Left lung (tissue), 4 donors: ENCODE measurements at regions not wholly inside any gene's neighbourhood (a gene's known extent, or its start where the extent isn't known, plus 50 kb on each side); places are given as distances from the start of the nearest gene placed in this dataset.

ENCODE experiments used
- ATAC-seq: fragments of 200-7000 bp; cut with Tn5 transposase; one replicate; pipeline ENCODE4 v1.9.1; 2020; ENCODE audit warnings: moderate library complexity
- DNase-seq, 4 donors: peaks; one replicate each; pipeline ENCODE4 v3.0.0-alpha.2; 2013 to 2020
- H3K27ac ChIP-seq, 2 donors: fragments of 200-600 bp; sonication (generic) in 1 of 2; one replicate each; pipeline versions ENCODE4 v1.5.0 to v1.8.0; 2020 to 2021
- H3K27me3 ChIP-seq, 2 donors: fragments of 200-600 bp; sonication (generic) in 1 of 2; one replicate each; pipeline versions ENCODE4 v1.5.0 to v1.8.0; 2020 to 2021
- H3K36me3 ChIP-seq, 2 donors: fragments of 200-600 bp; sonication (generic) in 1 of 2; one replicate each; pipeline versions ENCODE4 v1.5.0 to v1.8.0; 2020 to 2021
- H3K4me1 ChIP-seq, 2 donors: fragments of 200-600 bp; one replicate each; pipeline ENCODE4 v1.8.0; 2021
- H3K4me3 ChIP-seq, 2 donors: fragments of 200-600 bp; sonication (generic) in 1 of 2; one replicate each; pipeline versions ENCODE4 v1.5.0 to v1.8.0; 2020 to 2021; ENCODE audit warnings: mild to moderate bottlenecking in 1 of 2
- H3K9me3 ChIP-seq, 2 donors: fragments of 200-600 bp; sonication (generic) in 1 of 2; one replicate each; pipeline versions ENCODE4 v1.5.0 to v1.8.0; 2020 to 2021
- intact Hi-C, 2 donors: fragments of 100-400 bp; cut with DNase I; formaldehyde crosslinking; loops; one replicate each; pipeline versions ENCODE4 v1.11.2 to v1.14.2; 2022
- TF ChIP-seq, protein P1 (sequence below), 2 donors: fragments of 200-600 bp; sonication (generic) in 1 of 2; IDR thresholded peaks; one replicate each; pipeline versions ENCODE4 v1.5.0 to v1.8.0; 2021; ENCODE audit warnings: antibody characterized with exemption in 2 of 2
- donor health status: DM: no; HTN: yes; CAD: no.
- donor health status: DM: no; HTN: no; CAD: no.

- Histone ChIP-seq H3K27ac (no peak overlapping the region), H3K4me3 (no peak overlapping the region), H3K27me3 (no peaks in the 10 kb centered on the region), H3K4me1 (no peaks in the 10 kb centered on the region), H3K9me3 (no peaks in the 10 kb centered on the region), H3K36me3 (no peaks in the 10 kb centered on the region)
- TF ChIP-seq, protein P1, sequence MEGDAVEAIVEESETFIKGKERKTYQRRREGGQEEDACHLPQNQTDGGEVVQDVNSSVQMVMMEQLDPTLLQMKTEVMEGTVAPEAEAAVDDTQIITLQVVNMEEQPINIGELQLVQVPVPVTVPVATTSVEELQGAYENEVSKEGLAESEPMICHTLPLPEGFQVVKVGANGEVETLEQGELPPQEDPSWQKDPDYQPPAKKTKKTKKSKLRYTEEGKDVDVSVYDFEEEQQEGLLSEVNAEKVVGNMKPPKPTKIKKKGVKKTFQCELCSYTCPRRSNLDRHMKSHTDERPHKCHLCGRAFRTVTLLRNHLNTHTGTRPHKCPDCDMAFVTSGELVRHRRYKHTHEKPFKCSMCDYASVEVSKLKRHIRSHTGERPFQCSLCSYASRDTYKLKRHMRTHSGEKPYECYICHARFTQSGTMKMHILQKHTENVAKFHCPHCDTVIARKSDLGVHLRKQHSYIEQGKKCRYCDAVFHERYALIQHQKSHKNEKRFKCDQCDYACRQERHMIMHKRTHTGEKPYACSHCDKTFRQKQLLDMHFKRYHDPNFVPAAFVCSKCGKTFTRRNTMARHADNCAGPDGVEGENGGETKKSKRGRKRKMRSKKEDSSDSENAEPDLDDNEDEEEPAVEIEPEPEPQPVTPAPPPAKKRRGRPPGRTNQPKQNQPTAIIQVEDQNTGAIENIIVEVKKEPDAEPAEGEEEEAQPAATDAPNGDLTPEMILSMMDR (IDR thresholded peaks at IDR 0.05) = no peak
- no peak for DNase-seq
- no peak for ATAC-seq
- intact Hi-C loops = no loop called here
Measured at GRCh38 chr7:153938451-153938850, 113.7 kb upstream of the DPP6 start.

- no peaks in the 10 kb centered on the region for H3K36me3 ChIP-seq
- no peaks in the 10 kb centered on the region for H3K27me3 ChIP-seq
- TF ChIP-seq, protein P1 (IDR thresholded peaks at IDR 0.05) = no peak
- DNase-seq = no peak
- no peak overlapping the region for H3K27ac ChIP-seq
- H3K9me3 ChIP-seq = no peaks in the 10 kb centered on the region
- H3K4me1 ChIP-seq = no peaks in the 10 kb centered on the region
- no peak overlapping the region for H3K4me3 ChIP-seq
- ATAC-seq = no peak
- intact Hi-C loops = no loop called here
Measured at GRCh38 chr7:153939177-153939576, 113.0 kb upstream of the DPP6 start.

- Histone ChIP-seq H3K4me1 (no peaks in the 10 kb centered on the region), H3K36me3 (no peaks in the 10 kb centered on the region), H3K27ac (no peak overlapping the region), H3K4me3 (no peak overlapping the region), H3K27me3 (no peaks in the 10 kb centered on the region), H3K9me3 (no peaks in the 10 kb centered on the region)
- ATAC-seq (no peak), DNase-seq (no peak)
- intact Hi-C loops = no loop called here
- TF ChIP-seq, protein P1 (IDR thresholded peaks at IDR 0.05) = no peak
Measured at GRCh38 chr7:153939654-153940053, 112.5 kb upstream of the DPP6 start.

- ATAC-seq (no peak), DNase-seq (no peak)
- H3K27me3 ChIP-seq = no peaks in the 10 kb centered on the region
- no peaks in the 10 kb centered on the region for H3K36me3 ChIP-seq
- H3K9me3 ChIP-seq = no peaks in the 10 kb centered on the region
- TF ChIP-seq, protein P1 (IDR thresholded peaks at IDR 0.05) = no peak
- intact Hi-C loops = no loop called here
- no peak overlapping the region for H3K4me3 ChIP-seq
- no peaks in the 10 kb centered on the region for H3K4me1 ChIP-seq
- H3K27ac ChIP-seq = no peak overlapping the region
Measured at GRCh38 chr7:153941061-153941460, 111.1 kb upstream of the DPP6 start.

GRCh38 chr7:153942036-153942435, 110.2 kb upstream of the DPP6 start:
- Histone ChIP-seq H3K27me3 (no peaks in the 10 kb centered on the region), H3K27ac (no peak overlapping the region), H3K4me1 (no peaks in the 10 kb centered on the region), H3K4me3 (no peak overlapping the region), H3K9me3 (no peaks in the 10 kb centered on the region), H3K36me3 (no peaks in the 10 kb centered on the region)
- DNase-seq = no peak
- ATAC-seq = no peak
- intact Hi-C loops = no loop called here
- TF ChIP-seq, protein P1 (IDR thresholded peaks at IDR 0.05) = no peak
